H1 (cell line): ENCODE measurements at regions not wholly inside any gene's neighbourhood (a gene's known extent, or its start where the extent isn't known, plus 50 kb on each side); places are given as distances from the start of the nearest gene placed in this dataset.

Experiments
- GABPA ChIP-seq: IDR thresholded peaks from 2 replicates; pipeline ENCODE4 v1.6.1; 2011; ENCODE audit warnings: mild to moderate bottlenecking, low read length, moderate library complexity, borderline replicate concordance; ENCODE audit not compliant: insufficient read depth
- SIX5 ChIP-seq: IDR thresholded peaks from 2 replicates; pipeline ENCODE4 v1.6.1; 2011; ENCODE audit warnings: mild to moderate bottlenecking, low read depth, low read length
- TF ChIP-seq, protein P1 (sequence below): IDR thresholded peaks from 2 replicates; pipeline ENCODE4 v1.6.1; 2012; ENCODE audit warnings: inconsistent platforms

GRCh38 chr9:25584611-25585010, 93.6 kb downstream of the TUSC1 start (continued):
- TF ChIP-seq, protein P1, sequence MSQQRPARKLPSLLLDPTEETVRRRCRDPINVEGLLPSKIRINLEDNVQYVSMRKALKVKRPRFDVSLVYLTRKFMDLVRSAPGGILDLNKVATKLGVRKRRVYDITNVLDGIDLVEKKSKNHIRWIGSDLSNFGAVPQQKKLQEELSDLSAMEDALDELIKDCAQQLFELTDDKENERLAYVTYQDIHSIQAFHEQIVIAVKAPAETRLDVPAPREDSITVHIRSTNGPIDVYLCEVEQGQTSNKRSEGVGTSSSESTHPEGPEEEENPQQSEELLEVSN, result no peak
- no peak for TF ChIP-seq SIX5
- no peak for TF ChIP-seq GABPA
